Adrenal gland (tissue), 5 donors: ENCODE measurements at regions not wholly inside any gene's neighbourhood (a gene's known extent, or its start where the extent isn't known, plus 50 kb on each side); places are given as distances from the start of the nearest gene placed in this dataset.

Experiments used
- POLR2A ChIP-seq, 2 donors: fragments of 450-650 bp; IDR thresholded peaks; one replicate each; pipeline ENCODE4 v1.6.1; 2017; ENCODE audit warnings: antibody characterized with exemption in 2 of 2, mild to moderate bottlenecking in 2 of 2, moderate library complexity in 1 of 2
- TF ChIP-seq, protein P1 (sequence below), 6 experiments: fragments of 450-650 bp in 4 of 6; fragments of 200-600 bp in 2 of 6; sonication (generic) in 1 of 6; IDR thresholded peaks; 1 replicate in 5 of 6; 2 replicates in 1 of 6; pipeline versions ENCODE4 v1.5.1 to v1.8.0; 2016 to 2021; ENCODE audit warnings: antibody characterized with exemption in 6 of 6, mild to moderate bottlenecking in 2 of 6, moderate library complexity in 1 of 6
- donor health status: DM: no; HTN: no; CAD: no.

GRCh38 chr6:11486486-11486885 is 51.1 kb upstream of the TMEM170B start:
- TF ChIP-seq, protein P1, sequence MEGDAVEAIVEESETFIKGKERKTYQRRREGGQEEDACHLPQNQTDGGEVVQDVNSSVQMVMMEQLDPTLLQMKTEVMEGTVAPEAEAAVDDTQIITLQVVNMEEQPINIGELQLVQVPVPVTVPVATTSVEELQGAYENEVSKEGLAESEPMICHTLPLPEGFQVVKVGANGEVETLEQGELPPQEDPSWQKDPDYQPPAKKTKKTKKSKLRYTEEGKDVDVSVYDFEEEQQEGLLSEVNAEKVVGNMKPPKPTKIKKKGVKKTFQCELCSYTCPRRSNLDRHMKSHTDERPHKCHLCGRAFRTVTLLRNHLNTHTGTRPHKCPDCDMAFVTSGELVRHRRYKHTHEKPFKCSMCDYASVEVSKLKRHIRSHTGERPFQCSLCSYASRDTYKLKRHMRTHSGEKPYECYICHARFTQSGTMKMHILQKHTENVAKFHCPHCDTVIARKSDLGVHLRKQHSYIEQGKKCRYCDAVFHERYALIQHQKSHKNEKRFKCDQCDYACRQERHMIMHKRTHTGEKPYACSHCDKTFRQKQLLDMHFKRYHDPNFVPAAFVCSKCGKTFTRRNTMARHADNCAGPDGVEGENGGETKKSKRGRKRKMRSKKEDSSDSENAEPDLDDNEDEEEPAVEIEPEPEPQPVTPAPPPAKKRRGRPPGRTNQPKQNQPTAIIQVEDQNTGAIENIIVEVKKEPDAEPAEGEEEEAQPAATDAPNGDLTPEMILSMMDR (IDR thresholded peaks at IDR 0.05) = no peak
- no peak for TF ChIP-seq POLR2A (IDR thresholded peaks at IDR 0.05)
